Head of caudate nucleus (tissue), 42 donors: ENCODE measurements at regions not wholly inside any gene's neighbourhood (a gene's known extent, or its start where the extent isn't known, plus 50 kb on each side); places are given as distances from the start of the nearest gene placed in this dataset.
"Not testable (repeated sequence)": the region's sequence is repeated elsewhere in the genome, so short reads cannot be mapped to it uniquely, and the experiment has no call there.

Experiments used
- DNase-seq, 42 donors: peaks; one replicate each; pipeline versions ENCODE4 v3.0.0 to v3.0.0-alpha.2; 2020 to 2021; ENCODE audit warnings: mixed read lengths in 7 of 42
- intact Hi-C: fragments of 100-400 bp; cut with DNase I; formaldehyde crosslinking; loops from one replicate; pipeline ENCODE4 v1.15.0; 2022

- intact Hi-C loops: no loop called here
- DNase-seq: no peak
Measured at GRCh38 chr21:20031807-20032206, 966.4 kb upstream of the NCAM2 start.

GRCh38 chr21:20040768-20041167 is 957.4 kb upstream of the NCAM2 start:
- peak in 4 of 42 donors; percentile 2 to 29 (median 13) for DNase-seq
- intact Hi-C loops: no loop called here

DNA sequence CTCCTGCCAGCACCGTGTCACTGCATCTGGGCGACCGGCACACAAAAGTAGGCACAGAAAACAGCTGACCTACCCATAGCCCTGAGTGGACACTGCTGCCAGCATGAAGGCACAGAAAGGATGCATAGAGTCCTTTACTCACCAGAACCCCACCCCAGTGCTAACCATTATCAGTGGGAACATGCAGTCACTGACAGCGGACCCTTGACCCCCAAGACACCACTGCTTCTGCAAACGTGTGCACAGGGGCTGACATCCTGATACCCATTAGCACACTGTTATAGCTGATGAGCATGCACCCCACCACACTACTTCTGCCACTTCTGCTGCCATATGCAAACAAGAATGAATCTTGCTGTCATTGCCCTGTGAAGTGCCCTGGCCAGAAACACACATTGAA is 953.0 kb upstream of the NCAM2 start:
- DNase-seq: no peak
- intact Hi-C loops: no loop called here

GRCh38 chr21:20048130-20048837 is 949.9 kb upstream of the NCAM2 start:
- intact Hi-C loops, DNase-seq: not testable (repeated sequence)

GRCh38 chr21:20083336-20083735 is 914.9 kb upstream of the NCAM2 start:
- DNase-seq: no peak
- intact Hi-C loops: no loop called here

DNA sequence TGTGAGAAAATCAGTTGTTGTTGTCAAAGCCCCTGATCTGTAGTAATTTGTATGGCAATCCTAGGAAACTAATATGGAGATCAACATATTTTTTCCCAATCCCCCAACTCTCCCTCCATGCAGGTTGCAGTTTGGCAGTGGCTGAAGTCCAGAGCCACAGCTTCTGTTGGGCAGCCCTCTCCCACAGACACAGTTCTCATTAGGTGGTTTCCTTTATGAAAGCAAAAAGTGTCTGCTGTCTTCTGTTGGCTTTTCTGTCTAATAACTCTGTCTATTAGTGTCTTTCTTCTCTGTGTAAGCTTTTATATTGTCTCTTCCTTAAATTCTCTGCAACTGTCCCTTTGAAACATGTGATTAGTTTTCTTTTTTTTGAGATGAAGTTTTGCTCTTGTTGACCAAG is 914.3 kb upstream of the NCAM2 start:
- intact Hi-C loops: no loop called here
- DNase-seq: no peak

DNA sequence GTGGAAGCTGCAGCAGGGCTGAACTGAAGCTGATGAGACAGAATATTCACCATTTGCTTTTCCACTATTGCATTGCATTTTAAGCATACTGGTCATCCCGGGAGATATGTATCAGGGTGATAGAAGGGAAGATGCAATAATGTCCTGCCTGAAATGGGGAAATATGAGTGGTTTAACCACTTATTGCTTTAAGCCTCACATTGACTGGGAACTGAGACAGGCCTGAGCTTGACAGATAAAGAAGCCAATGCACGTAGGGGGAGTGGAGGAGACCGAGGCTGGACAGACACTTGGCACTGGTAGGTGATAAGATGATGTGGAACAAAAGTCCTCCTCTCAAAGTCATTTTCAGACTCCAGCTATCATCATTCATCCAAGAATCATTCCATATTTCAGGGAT is 911.7 kb upstream of the NCAM2 start:
- intact Hi-C loops: no loop called here
- no peak for DNase-seq

DNA sequence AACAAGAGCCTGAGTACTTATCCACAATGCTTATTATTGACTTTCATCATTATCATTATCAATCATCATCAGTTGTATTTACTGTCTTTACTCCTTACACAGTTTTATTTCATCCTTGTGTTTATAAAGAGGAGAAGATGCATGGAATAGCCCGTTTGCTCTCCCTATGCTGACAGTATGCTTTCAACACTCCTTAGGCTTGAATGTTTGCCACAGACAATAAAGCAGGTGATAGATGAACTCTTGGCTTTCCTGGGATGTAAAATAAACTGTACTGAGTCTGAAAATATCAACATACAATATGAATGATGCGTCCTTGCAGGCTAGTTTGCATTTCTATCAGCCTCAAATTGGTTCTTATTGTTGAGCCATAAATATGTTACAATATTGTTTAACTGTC is 891.8 kb upstream of the NCAM2 start:
- DNase-seq: no peak

DNA sequence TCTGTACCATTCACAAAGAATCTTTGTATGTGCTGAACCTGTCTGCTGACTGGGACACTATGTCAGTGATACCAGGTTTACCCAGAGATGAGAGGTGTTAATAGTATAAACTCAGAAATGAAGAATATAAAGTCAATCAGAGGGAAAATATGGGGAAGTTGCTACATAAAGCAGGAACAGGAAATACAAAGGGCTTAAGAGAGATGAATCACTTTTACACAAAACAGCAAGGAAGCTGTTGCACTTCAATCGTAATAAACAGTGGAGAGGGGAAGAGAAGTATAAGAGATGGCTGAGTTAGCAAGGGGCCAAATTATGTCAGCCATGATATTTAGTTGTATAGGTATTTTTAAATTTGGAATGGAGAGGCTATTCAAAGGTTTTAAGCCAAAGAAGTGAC is 890.2 kb upstream of the NCAM2 start:
- DNase-seq: no peak
- intact Hi-C loops: no loop called here

More for the DNA sequence above, 891.8 kb upstream of the NCAM2 start:
- intact Hi-C loops: no loop called here

DNA sequence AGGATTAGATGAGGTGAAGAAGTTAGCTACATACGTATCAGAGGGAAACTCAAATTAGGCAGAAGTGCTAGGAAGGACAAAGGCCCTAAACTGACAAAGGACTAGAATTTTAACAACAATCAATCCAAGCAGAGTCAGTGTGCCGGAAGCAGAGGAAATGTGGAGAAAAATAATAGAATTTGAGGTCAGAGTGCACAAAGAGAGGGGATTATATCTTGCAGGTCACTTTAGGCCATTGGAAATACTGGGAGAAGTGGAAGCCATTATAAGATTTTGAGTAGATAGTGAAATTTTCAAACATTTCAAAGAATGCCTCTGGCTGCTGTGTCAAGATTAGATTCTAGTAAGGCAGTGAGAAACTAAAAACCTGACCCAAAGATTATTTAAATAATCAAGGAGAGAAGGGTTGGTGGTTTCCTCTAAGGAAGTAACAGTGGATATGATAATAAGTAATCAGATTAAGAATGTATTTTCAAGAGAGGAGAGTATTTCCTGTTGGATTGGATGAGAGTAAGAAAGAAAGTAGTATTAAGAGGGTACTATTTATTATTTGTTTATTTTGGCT is 889.2 kb upstream of the NCAM2 start:
- intact Hi-C loops: no loop called here
- DNase-seq: no peak

DNA sequence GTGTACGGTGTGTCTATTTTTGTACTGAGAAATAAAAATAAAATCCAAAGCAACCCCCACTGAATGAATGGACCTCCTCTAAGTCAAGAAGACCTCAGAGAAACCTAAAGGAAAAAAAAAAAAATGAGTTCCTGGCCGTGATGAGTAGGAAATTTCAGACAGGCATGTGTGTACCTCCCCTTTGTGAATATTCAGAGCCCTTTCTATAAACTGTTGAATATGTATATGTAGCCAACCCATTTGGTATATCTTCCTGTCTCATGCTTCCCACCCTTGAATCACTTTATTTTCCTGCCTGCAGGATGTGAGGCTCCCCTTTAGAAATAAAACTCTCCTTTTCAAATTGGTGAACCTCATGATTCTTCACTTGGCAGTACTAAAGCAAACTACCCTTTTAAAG is 887.8 kb upstream of the NCAM2 start:
- intact Hi-C loops: no loop called here
- no peak for DNase-seq

- no peak for DNase-seq
- intact Hi-C loops: no loop called here
Measured at GRCh38 chr21:20151741-20152140, 846.5 kb upstream of the NCAM2 start.

- intact Hi-C loops: no loop called here
- DNase-seq: no peak
Measured at GRCh38 chr21:20163167-20163566, 835.0 kb upstream of the NCAM2 start.

DNA sequence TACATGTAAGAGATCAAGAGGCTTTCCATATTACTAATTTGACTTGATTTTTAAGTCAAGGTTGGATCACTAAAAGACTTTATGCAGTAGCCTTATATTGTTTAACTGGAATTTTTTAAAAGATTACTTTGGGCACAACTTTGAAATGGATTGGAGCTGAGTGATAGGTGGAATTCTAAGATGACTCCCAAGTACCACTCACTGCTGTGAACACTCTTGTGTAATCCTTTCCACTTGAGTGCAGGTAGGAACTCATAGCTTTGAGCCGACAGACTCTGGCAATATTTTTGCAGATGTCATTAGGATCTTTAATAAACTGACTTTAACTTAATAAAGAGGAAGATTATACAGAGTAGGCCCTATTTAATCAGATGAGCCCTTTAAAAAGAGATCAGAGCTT is 831.1 kb upstream of the NCAM2 start:
- intact Hi-C loops: no loop called here
- DNase-seq: no peak

DNA sequence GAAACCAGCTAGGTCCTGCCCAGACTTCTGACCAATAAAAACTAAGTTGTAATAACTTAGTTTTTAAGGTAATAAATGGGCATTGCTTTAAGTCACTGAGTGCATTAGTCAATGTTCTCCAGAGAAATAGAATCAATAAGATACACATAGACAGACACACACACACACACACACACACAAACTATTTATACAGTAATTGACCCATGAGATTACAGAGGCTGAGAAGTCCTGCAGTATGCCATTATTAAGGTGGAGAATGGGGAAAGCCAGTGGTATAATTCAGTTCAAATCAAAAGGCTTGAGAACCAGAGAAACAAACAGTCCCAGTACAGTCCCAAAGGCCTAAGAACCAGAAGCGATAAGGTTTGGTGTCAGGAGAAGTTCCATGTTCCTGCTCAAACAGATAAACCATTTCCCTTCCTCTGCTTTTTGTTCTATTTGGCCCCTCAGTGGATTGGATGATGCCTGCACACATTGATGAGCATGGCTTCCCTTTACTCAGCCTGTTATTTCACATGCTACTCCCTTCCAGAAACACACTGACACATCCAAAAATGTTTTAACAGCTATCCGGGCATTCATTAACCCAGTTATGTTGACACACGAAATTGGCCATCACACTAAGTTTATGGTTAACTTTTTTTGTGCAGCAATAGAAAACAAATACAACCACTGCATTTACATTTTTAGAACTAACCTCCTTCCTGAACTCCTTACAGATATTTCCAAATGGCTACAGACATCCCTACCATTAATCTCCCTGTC is 828.2 kb upstream of the NCAM2 start:
- intact Hi-C loops: no loop called here
- DNase-seq: no peak

- intact Hi-C loops: no loop called here
Measured at GRCh38 chr21:20186186-20186585, 812.0 kb upstream of the NCAM2 start.

GRCh38 chr21:20187028-20187427 is 811.2 kb upstream of the NCAM2 start:
- intact Hi-C loops: no loop called here
- DNase-seq: no peak

More at GRCh38 chr21:20186186-20186585, 812.0 kb upstream of the NCAM2 start:
- no peak for DNase-seq

DNA sequence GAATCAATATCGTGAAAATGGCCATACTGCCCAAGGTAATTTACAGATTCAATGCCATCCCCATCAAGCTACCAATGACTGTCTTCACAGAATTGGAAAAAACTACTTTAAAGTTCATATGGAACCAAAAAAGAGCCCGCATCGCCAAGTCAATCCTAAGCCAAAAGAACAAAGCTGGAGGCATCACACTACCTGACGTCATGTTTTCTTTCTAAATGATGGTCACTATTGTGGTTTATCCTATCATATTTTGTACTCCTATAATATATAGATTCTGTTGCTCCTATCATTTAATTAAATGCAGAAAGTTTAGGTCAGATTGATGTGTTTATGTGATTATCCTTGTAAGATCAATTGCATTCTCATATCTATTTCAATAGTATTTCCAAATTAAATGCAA is 796.9 kb upstream of the NCAM2 start:
- DNase-seq, intact Hi-C loops: not testable (repeated sequence)

DNA sequence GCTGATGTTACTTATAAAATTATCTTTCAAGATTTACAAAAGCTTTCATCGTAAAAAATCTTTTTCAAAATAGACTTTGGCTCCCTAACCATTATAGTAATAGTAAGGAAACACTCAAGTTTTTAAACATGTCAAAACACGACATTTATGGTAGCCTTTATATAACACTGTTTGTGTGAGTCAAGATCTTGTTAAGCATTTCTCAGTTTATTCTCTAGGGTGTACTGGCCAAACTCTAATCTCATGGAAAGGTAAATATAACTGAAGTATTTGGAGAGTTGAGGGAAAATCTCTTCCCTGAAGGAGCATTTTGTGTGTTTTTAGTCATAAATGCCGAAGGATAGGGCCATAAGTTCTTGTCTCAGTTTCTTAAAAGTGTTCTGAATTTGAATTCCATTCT is 790.9 kb upstream of the NCAM2 start:
- intact Hi-C loops: no loop called here
- DNase-seq: no peak

DNA sequence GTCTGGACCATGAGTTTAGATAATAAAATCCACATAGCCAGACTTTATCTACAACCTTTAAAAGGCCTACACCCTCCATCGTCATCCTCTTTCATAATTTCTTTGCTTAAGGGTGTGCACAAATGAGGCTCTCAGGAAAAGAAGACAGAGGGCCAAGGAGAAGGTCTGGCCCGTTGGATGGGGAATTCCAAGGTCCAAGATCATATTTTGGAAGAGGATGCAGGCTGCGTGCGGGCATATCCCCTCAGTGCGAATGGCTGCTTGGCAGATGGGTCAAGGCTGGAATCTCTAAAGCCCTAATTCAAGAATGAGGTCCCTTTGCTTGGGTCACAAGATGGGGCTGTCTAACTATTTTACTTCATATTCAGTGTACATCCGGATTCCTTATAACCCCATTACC is 782.2 kb upstream of the NCAM2 start:
- no peak for DNase-seq
- intact Hi-C loops: no loop called here

DNA sequence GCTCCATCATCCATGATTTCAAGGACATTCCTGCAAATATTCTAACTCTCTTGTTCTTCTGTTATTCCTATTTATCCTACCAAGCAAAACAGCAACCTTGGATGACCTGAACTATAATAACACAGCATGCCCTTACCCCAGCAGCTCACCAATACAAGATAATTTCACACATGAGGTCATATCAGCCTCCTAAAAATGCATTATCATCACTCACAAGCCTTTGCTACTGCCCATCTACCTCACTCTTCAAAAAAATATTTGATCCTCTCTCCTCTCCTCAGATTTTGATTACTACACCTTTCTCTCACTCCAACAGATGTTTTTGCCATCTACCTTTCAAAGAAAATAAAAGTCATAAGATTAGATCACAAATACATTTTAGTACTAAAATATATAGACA is 777.6 kb upstream of the NCAM2 start:
- intact Hi-C loops: no loop called here
- DNase-seq: no peak
